DOHH2 (cell line): ENCODE measurements at regions not wholly inside any gene's neighbourhood (a gene's known extent, or its start where the extent isn't known, plus 50 kb on each side); places are given as distances from the start of the nearest gene placed in this dataset.
"Not testable (repeated sequence)": the region's sequence is repeated elsewhere in the genome, so short reads cannot be mapped to it uniquely, and the experiment has no call there.

Source experiments
- H3F3A ChIP-seq: fragments of 200-600 bp; sonication (generic), shearing (Covaris generic); 2 replicates; pipeline ENCODE4 v1.6.0; 2016; ENCODE audit warnings: antibody characterized with exemption, mild to moderate bottlenecking; ENCODE audit not compliant: control insufficient read depth, insufficient read depth
- H3K27ac ChIP-seq: fragments of 200-600 bp; sonication (generic); 2 replicates; pipeline ENCODE4 v1.5.1; 2014; ENCODE audit warnings: low read depth, mild to moderate bottlenecking, low read length, moderate library complexity
- H3K27me3 ChIP-seq: fragments of 200-600 bp; sonication (generic); 2 replicates; pipeline ENCODE4 v1.6.1; 2014; ENCODE audit warnings: mild to moderate bottlenecking, low read length, mixed read lengths; ENCODE audit not compliant: control insufficient read depth
- H3K36me3 ChIP-seq: fragments of 200-600 bp; sonication (generic); 2 replicates; pipeline ENCODE4 v1.6.1; 2014; ENCODE audit warnings: mild to moderate bottlenecking, low read length, moderate library complexity, mixed read lengths; ENCODE audit not compliant: control insufficient read depth
- H3K4me1 ChIP-seq: fragments of 200-600 bp; sonication (generic); 2 replicates; pipeline ENCODE4 v1.6.1; 2014; ENCODE audit warnings: mild to moderate bottlenecking, low read length, mixed read lengths; ENCODE audit not compliant: control insufficient read depth
- H3K4me2 ChIP-seq: fragments of 200-600 bp; sonication (generic); 2 replicates; pipeline ENCODE4 v1.6.0; 2014; ENCODE audit warnings: mild to moderate bottlenecking, low read length, moderate library complexity
- H3K4me3 ChIP-seq: fragments of 200-600 bp; sonication (generic); 2 replicates; pipeline ENCODE4 v1.5.1; 2014; ENCODE audit warnings: mild to moderate bottlenecking, low read length, mixed read lengths
- H3K79me2 ChIP-seq: fragments of 200-600 bp; sonication (generic); 2 replicates; pipeline ENCODE4 v1.6.1; 2014; ENCODE audit warnings: mild to moderate bottlenecking, low read length, mixed read lengths; ENCODE audit not compliant: control insufficient read depth
- H3K9me2 ChIP-seq: fragments of 200-600 bp; sonication (generic); replicated peaks from 2 replicates; pipeline ENCODE4 v1.6.1; 2014; ENCODE audit warnings: mild to moderate bottlenecking, low read length, mixed read lengths; ENCODE audit not compliant: control insufficient read depth
- H3K9me3 ChIP-seq: fragments of 200-600 bp; sonication (generic); 2 replicates; pipeline ENCODE4 v1.6.1; 2014; ENCODE audit warnings: antibody characterized with exemption, low read length, mixed read lengths; ENCODE audit not compliant: control insufficient read depth, insufficient read depth
- H4K20me1 ChIP-seq: fragments of 200-600 bp; sonication (generic); 2 replicates; pipeline ENCODE4 v1.6.0; 2014; ENCODE audit warnings: low read depth, mild to moderate bottlenecking, antibody characterized with exemption, low read length, moderate library complexity; ENCODE audit not compliant: control insufficient read depth, insufficient read depth
- EZH2phosphoT487 ChIP-seq: fragments of 200-600 bp; sonication (generic); IDR thresholded peaks from 2 replicates; pipeline ENCODE4 v1.6.1; 2017; ENCODE audit warnings: borderline replicate concordance, mild to moderate bottlenecking, antibody characterized with exemption, low read length, moderate library complexity, mixed read lengths
- TF ChIP-seq, protein P1 (sequence below): fragments of 200-600 bp; sonication (generic); IDR thresholded peaks from one replicate; pipeline ENCODE4 v1.5.1; 2014; ENCODE audit warnings: antibody characterized with exemption, mild to moderate bottlenecking, low read depth, low read length; ENCODE audit not compliant: poor library complexity, severe bottlenecking

DNA sequence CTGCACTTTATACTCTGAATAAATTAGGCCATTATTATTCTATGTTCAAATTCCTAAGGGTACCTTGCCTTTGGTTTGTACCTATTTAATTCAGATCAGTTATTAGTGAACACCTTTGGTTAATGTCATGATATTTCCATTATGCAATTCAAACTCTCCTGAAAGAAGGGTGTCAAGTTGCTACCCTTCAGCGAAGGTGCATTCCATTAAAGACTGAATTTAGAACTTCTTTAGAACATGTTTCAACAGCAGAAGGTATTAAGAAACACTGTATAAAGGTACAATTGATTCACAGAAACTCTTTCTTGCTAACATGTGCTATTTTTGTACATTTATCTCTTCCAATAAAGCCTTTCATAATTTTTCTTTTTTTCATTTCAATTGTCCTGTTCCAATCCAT is 1545.4 kb upstream of the PCDH10 start:
- Histone ChIP-seq H3F3A (no peaks in the 10 kb centered on the region), H3K4me3 (no peak overlapping the region)
- TF ChIP-seq EZH2phosphoT487 = no peak
- TF ChIP-seq, protein P1, sequence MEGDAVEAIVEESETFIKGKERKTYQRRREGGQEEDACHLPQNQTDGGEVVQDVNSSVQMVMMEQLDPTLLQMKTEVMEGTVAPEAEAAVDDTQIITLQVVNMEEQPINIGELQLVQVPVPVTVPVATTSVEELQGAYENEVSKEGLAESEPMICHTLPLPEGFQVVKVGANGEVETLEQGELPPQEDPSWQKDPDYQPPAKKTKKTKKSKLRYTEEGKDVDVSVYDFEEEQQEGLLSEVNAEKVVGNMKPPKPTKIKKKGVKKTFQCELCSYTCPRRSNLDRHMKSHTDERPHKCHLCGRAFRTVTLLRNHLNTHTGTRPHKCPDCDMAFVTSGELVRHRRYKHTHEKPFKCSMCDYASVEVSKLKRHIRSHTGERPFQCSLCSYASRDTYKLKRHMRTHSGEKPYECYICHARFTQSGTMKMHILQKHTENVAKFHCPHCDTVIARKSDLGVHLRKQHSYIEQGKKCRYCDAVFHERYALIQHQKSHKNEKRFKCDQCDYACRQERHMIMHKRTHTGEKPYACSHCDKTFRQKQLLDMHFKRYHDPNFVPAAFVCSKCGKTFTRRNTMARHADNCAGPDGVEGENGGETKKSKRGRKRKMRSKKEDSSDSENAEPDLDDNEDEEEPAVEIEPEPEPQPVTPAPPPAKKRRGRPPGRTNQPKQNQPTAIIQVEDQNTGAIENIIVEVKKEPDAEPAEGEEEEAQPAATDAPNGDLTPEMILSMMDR = no peak

DNA sequence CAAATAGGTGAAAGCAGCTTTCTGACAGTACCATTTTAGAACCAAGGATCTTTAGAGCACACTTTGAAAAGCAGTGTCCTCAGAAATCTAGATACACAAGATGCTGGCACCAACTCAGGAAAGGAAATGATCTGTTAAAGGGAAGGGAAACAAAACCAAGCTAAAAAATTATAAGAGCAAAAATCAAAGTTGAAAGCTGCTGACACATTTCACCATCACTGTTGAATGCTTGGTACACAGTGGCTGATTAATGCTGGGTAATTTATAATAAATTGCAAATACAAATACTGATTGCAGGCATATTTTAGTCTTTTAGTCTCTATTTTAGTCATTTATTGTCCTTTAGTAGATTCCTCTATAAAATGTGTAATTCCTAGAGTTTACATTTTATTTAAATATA is 1540.1 kb upstream of the PCDH10 start:
- H4K20me1 ChIP-seq = no peaks in the 10 kb centered on the region
- H3K4me3 ChIP-seq = no peak overlapping the region
- H3K27me3 ChIP-seq = no peaks in the 10 kb centered on the region
- no peaks in the 10 kb centered on the region for H3F3A ChIP-seq
- no peak overlapping the region for H3K4me2 ChIP-seq
- no peaks in the 10 kb centered on the region for H3K79me2 ChIP-seq
- TF ChIP-seq, protein P1 = no peak
- TF ChIP-seq EZH2phosphoT487 = no peak
- H3K9me3 ChIP-seq = no peaks in the 10 kb centered on the region
- H3K4me1 ChIP-seq = no peaks in the 10 kb centered on the region
- no peaks in the 10 kb centered on the region for H3K9me2 ChIP-seq
- H3K36me3 ChIP-seq = no peaks in the 10 kb centered on the region
- no peak overlapping the region for H3K27ac ChIP-seq

More for the DNA sequence above, 1545.4 kb upstream of the PCDH10 start:
- Histone ChIP-seq H3K4me2 (no peak overlapping the region), H3K27me3 (no peaks in the 10 kb centered on the region), H3K79me2 (no peaks in the 10 kb centered on the region), H3K4me1 (no peaks in the 10 kb centered on the region), H3K9me2 (no peaks in the 10 kb centered on the region), H3K9me3 (no peaks in the 10 kb centered on the region), H3K27ac (no peak overlapping the region), H3K36me3 (no peaks in the 10 kb centered on the region), H4K20me1 (no peaks in the 10 kb centered on the region)

DNA sequence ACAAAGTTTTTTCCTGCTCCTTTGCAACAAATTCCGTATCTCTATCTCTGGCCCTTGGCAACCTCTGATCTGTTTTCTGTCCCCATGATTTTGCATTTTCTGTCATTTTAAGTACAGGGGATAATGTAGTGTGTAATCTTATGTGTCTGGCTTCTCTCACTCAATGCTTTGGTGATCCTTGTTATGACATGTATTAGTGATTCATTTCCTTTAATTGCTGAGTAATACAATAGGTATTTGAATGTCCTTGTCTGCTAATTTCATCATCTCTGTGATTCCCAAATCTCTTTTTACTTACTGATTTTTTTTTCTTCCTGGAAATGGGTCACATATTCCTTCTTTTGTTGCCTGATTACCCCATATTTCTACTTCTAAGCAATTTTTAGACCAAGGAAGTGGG is 1538.6 kb upstream of the PCDH10 start:
- H3F3A ChIP-seq, H3K9me3 ChIP-seq, H3K4me3 ChIP-seq, H3K4me1 ChIP-seq, H3K27ac ChIP-seq, H3K4me2 ChIP-seq, H3K79me2 ChIP-seq, H4K20me1 ChIP-seq, H3K9me2 ChIP-seq, H3K36me3 ChIP-seq, H3K27me3 ChIP-seq: not testable (repeated sequence)

DNA sequence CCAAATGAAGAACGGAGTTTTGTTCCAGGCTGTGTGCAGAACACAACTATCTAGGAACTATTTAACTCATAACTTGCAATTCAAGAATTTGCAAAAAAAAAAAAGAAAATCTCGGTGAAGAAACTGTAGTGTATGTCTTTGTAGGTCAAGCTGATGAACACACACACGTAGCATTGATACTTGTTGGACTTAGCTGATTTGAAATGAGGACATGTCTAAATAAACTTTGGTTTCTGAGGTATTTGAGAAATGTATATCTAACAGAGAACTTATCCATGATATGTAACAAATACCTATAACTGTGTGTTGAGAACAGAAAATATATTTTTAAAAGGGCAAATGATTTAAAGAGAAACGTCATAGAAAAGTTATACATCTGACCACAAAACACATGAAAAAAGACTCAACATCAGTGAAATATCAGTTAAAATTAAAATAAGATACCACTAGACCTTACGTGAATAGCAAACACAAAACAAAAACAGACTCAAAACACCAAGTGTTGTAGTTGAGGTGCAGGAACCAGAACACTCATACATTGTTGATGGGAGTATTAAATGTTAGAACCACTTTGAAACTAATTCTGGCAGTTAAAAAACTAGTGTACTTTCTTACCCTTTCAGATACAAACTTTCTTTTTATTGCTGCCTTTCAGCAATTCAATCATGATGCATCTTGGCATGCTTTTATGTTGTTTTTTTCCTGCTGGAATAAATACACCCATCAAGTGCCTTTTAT is 1535.8 kb upstream of the PCDH10 start:
- Histone ChIP-seq H4K20me1 (no peaks in the 10 kb centered on the region), H3K4me3 (no peak overlapping the region), H3F3A (no peaks in the 10 kb centered on the region), H3K4me1 (no peaks in the 10 kb centered on the region), H3K27me3 (no peaks in the 10 kb centered on the region), H3K27ac (no peak overlapping the region), H3K9me3 (no peaks in the 10 kb centered on the region), H3K9me2 (no peaks in the 10 kb centered on the region), H3K4me2 (no peak overlapping the region), H3K79me2 (no peaks in the 10 kb centered on the region), H3K36me3 (no peaks in the 10 kb centered on the region)
- TF ChIP-seq, protein P1 = no peak
- no peak for TF ChIP-seq EZH2phosphoT487
